ENCODE measurements at regions not wholly inside any gene's neighbourhood (a gene's known extent, or its start where the extent isn't known, plus 50 kb on each side); places are given as distances from the start of the nearest gene placed in this dataset.

DNA sequence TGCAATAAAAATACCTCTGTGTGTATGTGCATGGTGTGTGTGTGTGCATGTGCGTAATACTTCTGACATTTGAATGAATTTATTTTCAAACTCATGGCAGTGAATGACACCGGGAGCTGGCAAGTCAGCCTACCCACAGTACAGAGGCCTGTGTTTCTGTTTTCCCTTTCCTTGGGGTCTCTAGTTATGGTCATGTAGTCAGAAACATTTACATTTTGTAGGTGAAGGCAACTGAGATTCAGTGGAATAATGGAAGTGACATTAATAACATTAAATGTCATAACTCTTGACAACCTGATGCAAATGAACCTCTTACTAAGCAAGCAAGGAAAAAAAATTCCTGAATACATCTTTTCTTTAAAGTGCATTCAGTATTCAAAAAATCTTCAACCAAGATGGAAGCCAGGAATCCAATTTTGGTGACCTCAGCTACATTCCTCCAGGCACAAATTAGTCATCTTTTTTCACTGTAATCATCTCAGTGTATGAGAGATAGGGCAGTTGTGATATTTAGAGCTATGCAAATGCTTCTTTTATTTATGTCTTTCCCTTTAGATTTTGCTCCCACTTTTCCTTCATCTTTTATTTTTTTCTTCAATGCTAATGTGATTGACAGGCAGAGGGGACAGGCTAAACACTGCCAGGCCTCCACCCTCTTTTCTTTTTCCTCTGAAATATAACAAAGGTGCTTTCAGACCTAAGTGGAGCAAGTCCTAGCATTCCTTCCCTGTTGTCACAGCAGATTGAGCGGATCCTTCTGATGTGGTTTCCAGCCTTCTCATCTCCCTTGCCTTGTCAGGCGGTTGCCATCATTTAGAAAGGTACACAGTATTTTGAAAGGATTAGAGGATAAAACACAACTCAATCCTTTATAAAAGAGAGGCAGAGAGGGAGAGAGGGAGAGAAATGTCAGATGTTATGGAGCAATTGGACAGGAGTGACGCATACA is 569.8 kb upstream of the ADAMTS16 start:
- TF ChIP-seq, protein P1, sequence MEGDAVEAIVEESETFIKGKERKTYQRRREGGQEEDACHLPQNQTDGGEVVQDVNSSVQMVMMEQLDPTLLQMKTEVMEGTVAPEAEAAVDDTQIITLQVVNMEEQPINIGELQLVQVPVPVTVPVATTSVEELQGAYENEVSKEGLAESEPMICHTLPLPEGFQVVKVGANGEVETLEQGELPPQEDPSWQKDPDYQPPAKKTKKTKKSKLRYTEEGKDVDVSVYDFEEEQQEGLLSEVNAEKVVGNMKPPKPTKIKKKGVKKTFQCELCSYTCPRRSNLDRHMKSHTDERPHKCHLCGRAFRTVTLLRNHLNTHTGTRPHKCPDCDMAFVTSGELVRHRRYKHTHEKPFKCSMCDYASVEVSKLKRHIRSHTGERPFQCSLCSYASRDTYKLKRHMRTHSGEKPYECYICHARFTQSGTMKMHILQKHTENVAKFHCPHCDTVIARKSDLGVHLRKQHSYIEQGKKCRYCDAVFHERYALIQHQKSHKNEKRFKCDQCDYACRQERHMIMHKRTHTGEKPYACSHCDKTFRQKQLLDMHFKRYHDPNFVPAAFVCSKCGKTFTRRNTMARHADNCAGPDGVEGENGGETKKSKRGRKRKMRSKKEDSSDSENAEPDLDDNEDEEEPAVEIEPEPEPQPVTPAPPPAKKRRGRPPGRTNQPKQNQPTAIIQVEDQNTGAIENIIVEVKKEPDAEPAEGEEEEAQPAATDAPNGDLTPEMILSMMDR (IDR thresholded peaks at IDR 0.05): no peak

DNA sequence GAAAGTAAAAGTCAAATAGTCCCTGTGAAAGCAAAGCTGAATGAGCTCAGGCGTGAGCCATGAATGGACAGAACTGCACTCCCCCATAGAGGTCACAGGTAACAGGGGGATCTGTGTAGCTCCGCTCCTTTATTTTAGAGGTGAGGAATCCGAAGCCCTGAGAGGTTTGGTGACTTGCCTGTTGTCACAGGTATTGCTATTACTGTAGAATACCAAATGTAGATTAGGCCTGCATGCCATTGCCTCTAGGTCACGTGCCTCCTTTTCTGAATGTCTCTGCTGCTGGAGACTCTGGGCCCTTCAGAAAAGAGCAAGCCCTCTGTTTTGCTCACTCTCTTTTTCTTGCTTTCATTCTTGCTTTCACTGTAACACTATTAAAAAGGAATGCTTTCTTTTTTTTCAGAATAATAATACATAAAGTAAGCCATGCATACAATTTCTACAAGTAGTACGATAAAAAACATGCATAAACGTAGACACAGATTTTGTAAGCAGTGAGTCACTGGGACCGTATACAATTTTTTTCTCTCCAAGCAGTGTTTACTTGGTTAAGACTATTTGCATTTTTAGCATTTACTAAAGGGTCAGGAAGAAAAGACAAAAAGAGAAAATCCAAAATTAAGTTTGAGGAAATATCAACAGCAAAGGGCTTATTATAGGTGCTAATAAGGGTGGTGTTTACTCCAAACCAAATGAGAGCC is 568.7 kb upstream of the ADAMTS16 start:
- TF ChIP-seq, protein P1 (IDR thresholded peaks at IDR 0.05): no peak

DNA sequence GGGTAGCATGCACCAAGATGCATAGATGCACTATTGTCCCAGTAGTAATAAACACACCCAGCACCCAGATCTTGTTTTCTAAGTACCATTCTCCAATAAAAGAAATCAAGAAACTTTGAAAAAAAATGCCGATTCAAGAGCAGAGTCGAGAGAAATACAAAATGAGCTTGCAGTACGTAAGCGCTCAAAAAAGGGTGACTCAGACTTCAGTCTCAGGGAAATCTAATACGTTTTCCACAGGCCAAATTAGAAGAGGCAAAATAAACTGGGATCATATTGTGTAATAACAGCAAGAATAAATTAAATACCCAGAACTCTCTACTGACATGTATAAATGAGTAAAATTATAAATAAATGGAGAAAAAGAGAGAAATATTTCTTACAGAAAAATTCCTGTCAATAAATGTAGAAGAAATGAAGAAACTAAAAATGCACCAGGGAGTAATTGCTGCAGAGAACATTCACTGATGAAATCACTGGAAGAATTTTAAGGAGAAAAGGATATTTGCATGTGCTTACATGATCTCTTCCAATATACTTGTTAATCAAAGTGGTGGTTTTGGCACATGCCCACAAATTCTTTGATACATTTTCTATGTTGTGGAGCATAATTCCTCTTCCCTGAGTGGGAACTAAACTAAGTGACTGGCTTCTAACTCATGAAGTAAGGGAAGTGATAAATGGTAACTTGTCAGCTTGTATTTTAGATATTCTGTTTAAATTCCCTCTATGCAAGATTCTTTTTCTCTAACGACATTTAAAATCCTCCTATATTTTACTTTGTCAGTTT is 567.6 kb upstream of the ADAMTS16 start:
- TF ChIP-seq, protein P1 (IDR thresholded peaks at IDR 0.05): no peak

DNA sequence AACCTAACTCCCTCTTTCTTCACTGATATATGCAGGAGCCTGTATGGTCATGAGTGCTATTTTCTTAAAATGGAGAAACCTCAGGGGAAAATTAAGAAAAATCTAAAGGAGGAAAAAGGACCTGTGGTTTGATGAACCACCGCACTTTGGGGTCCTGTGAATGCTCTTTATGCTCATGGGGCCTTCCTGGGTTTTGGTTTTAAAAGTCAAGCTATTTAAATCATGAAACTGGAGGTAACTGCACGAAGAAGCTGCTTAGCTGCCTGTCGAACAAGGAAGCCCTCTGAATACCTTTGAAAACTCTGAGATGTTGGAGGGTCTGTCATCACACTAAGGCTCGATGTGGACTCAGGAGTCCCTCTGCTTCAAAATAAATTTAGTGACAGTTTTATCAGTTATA is 564.5 kb upstream of the ADAMTS16 start:
- TF ChIP-seq, protein P1 (IDR thresholded peaks at IDR 0.05): no peak

DNA sequence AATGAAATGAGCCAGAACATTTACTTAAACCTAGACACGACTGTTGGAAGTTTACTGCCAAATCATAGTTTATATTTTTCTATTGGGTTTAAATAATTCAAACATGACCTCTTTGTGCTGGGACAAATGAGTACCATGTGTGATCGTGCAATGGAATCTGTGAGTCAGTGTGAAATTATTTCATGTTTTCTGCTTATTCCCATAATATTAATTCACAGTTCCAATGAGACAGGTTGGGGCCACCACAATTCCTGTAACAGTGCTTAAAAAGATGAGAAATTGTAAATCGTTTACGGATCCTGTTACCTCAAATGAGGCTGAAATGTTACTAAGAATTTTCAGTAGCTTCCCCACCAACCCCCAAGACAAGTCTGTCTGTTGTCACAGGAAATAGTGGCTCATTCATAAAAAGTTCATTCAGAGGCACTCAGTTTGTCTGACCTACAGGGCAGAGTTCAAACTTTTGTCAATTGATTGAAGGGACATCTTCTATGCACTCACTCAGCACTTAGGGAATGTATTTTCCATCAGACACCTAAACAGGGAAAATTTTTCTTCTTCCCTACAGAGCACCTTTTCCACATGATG is 563.9 kb upstream of the ADAMTS16 start:
- TF ChIP-seq, protein P1 (IDR thresholded peaks at IDR 0.05): no peak

DNA sequence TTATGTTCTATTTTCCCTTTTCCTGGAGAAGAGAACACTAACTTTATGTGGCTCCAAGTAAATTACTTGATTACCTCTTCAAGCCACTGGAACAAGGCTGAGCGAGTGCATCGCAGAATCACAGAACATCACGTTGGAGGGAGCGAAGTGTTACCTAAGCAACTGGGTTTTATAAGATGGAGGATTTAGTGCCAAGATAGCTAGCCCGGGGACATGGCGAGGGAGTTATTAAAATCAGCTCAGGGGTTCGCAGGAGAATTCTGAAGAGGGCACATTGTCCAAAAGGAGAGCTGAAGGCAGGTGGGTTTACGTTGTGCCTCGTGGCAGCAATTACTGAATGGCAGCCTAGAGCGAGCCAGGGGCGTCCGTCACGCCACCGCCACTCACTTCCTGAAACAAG is 563.2 kb upstream of the ADAMTS16 start:
- TF ChIP-seq, protein P1 (IDR thresholded peaks at IDR 0.05): no peak

DNA sequence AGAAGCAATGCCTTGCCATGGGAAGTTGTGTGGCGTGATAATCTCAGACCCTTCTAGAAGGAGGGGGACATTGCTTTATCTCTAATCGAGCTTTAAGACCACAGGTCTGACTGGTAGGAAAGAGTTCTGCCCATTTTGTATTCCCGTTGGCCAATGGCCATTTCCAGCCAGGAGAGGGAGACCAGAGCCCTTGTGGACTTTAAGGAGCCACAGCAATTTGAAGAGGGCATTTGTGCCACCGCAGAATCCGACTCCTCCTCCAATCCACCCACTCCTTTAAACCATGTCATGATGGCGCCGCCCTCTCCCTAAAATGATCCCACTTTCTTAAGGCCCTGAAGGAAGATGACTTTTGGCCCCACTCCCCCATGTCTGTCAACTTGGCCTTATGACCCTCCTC is 560.5 kb upstream of the ADAMTS16 start:
- TF ChIP-seq, protein P1 (IDR thresholded peaks at IDR 0.05): no peak

Measured in LNCAP (cell line).